OCI-LY3 (cell line): ENCODE measurements at regions not wholly inside any gene's neighbourhood (a gene's known extent, or its start where the extent isn't known, plus 50 kb on each side); places are given as distances from the start of the nearest gene placed in this dataset.

Source experiments
- H2AFZ ChIP-seq: fragments of 200-600, 300-600 bp; shearing (Covaris generic); 2 replicates; pipeline ENCODE4 v1.6.0; 2014; ENCODE audit warnings: antibody characterized with exemption, low read depth, low read length
- H3K27ac ChIP-seq: fragments of 200-600, 300-600 bp; sonication (generic); 2 replicates; pipeline ENCODE4 v1.5.1; 2014; ENCODE audit warnings: mild to moderate bottlenecking, low read length, moderate library complexity, mixed read lengths
- H3K27me3 ChIP-seq: fragments of 200-600, 300-600 bp; sonication (generic); 2 replicates; pipeline ENCODE4 v1.6.1; 2014; ENCODE audit warnings: low read depth, low read length, mixed read lengths
- H3K36me3 ChIP-seq: fragments of 200-600, 300-600 bp; sonication (generic); replicated peaks from 2 replicates; pipeline ENCODE3; 2014; ENCODE audit warnings: low read depth, low read length, mixed read lengths
- H3K4me1 ChIP-seq: fragments of 300-600, 200-600 bp; sonication (generic); 2 replicates; pipeline ENCODE4 v1.6.1; 2014; ENCODE audit warnings: low read length, mixed read lengths
- H3K4me2 ChIP-seq: fragments of 200-600, 300-600 bp; sonication (generic); 2 replicates; pipeline ENCODE4 v1.6.1; 2014; ENCODE audit warnings: low read length, mixed read lengths
- H3K4me3 ChIP-seq: fragments of 300-600, 200-600 bp; sonication (generic); 2 replicates; pipeline ENCODE4 v1.5.1; 2014; ENCODE audit warnings: antibody characterized with exemption, mild to moderate bottlenecking, low read length, moderate library complexity
- H3K79me2 ChIP-seq: fragments of 300-600, 200-600 bp; shearing (Covaris generic); 2 replicates; pipeline ENCODE4 v1.6.1; 2014; ENCODE audit warnings: mild to moderate bottlenecking, low read length, mixed read lengths
- H3K9ac ChIP-seq: fragments of 300-600, 200-600 bp; shearing (Covaris generic); 2 replicates; pipeline ENCODE4 v1.6.0; 2014; ENCODE audit warnings: mild to moderate bottlenecking, low read length, moderate library complexity
- H3K9me3 ChIP-seq: fragments of 200-600, 300-600 bp; shearing (Covaris generic); 2 replicates; pipeline ENCODE4 v1.6.1; 2014; ENCODE audit warnings: low read length, mixed read lengths; ENCODE audit not compliant: insufficient read depth
- H4K20me1 ChIP-seq: fragments of 200-600, 300-600 bp; sonication (generic); 2 replicates; pipeline ENCODE4 v1.6.1; 2016; ENCODE audit warnings: low read length, mixed read lengths; ENCODE audit not compliant: insufficient read depth
- EZH2phosphoT487 ChIP-seq: fragments of 200-600 bp; shearing (Covaris generic); IDR thresholded peaks from 2 replicates; pipeline ENCODE4 v1.6.1; 2018; ENCODE audit warnings: antibody characterized with exemption, mixed run types, low read depth
- TF ChIP-seq, protein P1 (sequence below): fragments of 200-600, 300-600 bp; sonication (generic); IDR thresholded peaks from 2 replicates; pipeline ENCODE4 v1.5.1; 2014; ENCODE audit warnings: antibody characterized with exemption, low read length, low read depth

DNA sequence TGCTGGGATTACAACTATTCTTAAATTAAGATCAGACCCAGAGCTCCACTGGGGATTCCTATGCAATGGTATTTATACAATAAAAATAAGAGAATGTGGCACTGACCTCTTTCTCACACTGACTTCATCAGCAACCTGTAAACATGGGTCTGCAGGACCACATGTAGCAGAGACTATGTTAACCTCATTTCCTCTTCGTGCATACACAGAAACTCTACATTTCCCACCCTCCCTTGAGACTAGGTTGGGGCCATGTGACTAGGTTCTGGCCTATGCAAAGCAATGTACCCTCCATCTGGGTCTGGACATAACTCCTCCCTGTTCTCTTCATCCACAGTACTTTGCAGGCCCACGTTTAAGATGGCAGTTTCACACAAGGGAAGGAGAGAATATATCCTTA is 514.4 kb upstream of the CHAC2 start:
- no peaks in the 10 kb centered on the region for H3K4me1 ChIP-seq
- TF ChIP-seq EZH2phosphoT487, result no peak
- TF ChIP-seq, protein P1, sequence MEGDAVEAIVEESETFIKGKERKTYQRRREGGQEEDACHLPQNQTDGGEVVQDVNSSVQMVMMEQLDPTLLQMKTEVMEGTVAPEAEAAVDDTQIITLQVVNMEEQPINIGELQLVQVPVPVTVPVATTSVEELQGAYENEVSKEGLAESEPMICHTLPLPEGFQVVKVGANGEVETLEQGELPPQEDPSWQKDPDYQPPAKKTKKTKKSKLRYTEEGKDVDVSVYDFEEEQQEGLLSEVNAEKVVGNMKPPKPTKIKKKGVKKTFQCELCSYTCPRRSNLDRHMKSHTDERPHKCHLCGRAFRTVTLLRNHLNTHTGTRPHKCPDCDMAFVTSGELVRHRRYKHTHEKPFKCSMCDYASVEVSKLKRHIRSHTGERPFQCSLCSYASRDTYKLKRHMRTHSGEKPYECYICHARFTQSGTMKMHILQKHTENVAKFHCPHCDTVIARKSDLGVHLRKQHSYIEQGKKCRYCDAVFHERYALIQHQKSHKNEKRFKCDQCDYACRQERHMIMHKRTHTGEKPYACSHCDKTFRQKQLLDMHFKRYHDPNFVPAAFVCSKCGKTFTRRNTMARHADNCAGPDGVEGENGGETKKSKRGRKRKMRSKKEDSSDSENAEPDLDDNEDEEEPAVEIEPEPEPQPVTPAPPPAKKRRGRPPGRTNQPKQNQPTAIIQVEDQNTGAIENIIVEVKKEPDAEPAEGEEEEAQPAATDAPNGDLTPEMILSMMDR, result no peak
- H3K36me3 ChIP-seq, result no peaks in the 10 kb centered on the region
- H3K27ac ChIP-seq, result no peak overlapping the region
- no peak overlapping the region for H3K4me2 ChIP-seq
- H4K20me1 ChIP-seq, result no peaks in the 10 kb centered on the region
- H3K79me2 ChIP-seq, result no peaks in the 10 kb centered on the region
- no peaks in the 10 kb centered on the region for H3K9me3 ChIP-seq
- H3K27me3 ChIP-seq, result no peaks in the 10 kb centered on the region
- peak overlapping the region; percentile 53; the same call in 1 of the 2 replicates for H2AFZ ChIP-seq
- no peak overlapping the region for H3K4me3 ChIP-seq
- H3K9ac ChIP-seq, result no peak overlapping the region

DNA sequence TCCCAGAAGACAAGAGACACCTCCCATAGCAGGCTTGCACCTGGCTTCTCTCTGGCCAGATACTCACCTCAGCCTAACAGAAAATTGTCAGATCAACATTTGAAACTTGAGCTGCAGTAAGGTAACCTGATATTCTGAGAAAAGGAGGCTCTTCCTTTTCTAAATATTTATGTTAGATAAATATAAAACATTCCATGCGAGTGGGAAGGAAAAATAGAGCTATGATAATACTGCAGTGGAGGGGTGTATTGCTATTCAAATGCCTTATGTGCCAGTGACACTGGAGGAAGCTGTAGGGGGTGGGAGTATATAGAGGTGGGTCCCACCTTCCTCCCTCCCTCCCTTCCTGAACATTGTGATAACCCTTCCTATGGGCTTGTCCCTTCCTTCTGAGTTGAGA is 515.5 kb upstream of the CHAC2 start:
- Histone ChIP-seq H2AFZ (no peak overlapping the region), H3K4me2 (no peak overlapping the region), H4K20me1 (no peaks in the 10 kb centered on the region), H3K27ac (no peak overlapping the region), H3K4me1 (no peaks in the 10 kb centered on the region), H3K9ac (no peak overlapping the region), H3K9me3 (no peaks in the 10 kb centered on the region), H3K79me2 (no peaks in the 10 kb centered on the region), H3K36me3 (no peaks in the 10 kb centered on the region), H3K4me3 (no peak overlapping the region), H3K27me3 (no peaks in the 10 kb centered on the region)
- TF ChIP-seq, protein P1, result no peak
- TF ChIP-seq EZH2phosphoT487, result no peak

- no peak overlapping the region for H2AFZ ChIP-seq
- TF ChIP-seq, protein P1, result no peak
- no peak for TF ChIP-seq EZH2phosphoT487
Measured at GRCh38 chr2:53247956-53248735, 519.5 kb upstream of the CHAC2 start.

GRCh38 chr2:53243430-53243829 is 524.2 kb upstream of the CHAC2 start:
- Histone ChIP-seq H3K27ac (no peak overlapping the region), H3K27me3 (no peaks in the 10 kb centered on the region), H3K4me3 (no peak overlapping the region), H4K20me1 (no peaks in the 10 kb centered on the region), H3K4me2 (no peak overlapping the region), H3K79me2 (no peaks in the 10 kb centered on the region), H3K9ac (no peak overlapping the region), H2AFZ (no peak overlapping the region), H3K9me3 (no peaks in the 10 kb centered on the region), H3K36me3 (no peaks in the 10 kb centered on the region), H3K4me1 (0 out of 2 replicates have a peak, but pooled peaks cover 5% of the 10 kb centered on the region)
- TF ChIP-seq EZH2phosphoT487, result no peak
- TF ChIP-seq, protein P1, result no peak

More at GRCh38 chr2:53247956-53248735, 519.5 kb upstream of the CHAC2 start:
- no peaks in the 10 kb centered on the region for H3K79me2 ChIP-seq
- H3K9ac ChIP-seq, result no peak overlapping the region
- no peaks in the 10 kb centered on the region for H4K20me1 ChIP-seq
- H3K4me2 ChIP-seq, result no peak overlapping the region
- H3K9me3 ChIP-seq, result no peaks in the 10 kb centered on the region
- no peaks in the 10 kb centered on the region for H3K36me3 ChIP-seq
- no peak overlapping the region for H3K4me3 ChIP-seq
- H3K27me3 ChIP-seq, result no peaks in the 10 kb centered on the region
- 0 out of 2 replicates have a peak, but pooled peaks cover 5% of the 10 kb centered on the region for H3K4me1 ChIP-seq
- H3K27ac ChIP-seq, result no peak overlapping the region
